Right renal pelvis (tissue), 4 donors: ENCODE measurements at regions not wholly inside any gene's neighbourhood (a gene's known extent, or its start where the extent isn't known, plus 50 kb on each side); places are given as distances from the start of the nearest gene placed in this dataset.
"Not testable (repeated sequence)": the region's sequence is repeated elsewhere in the genome, so short reads cannot be mapped to it uniquely, and the experiment has no call there.

Source experiments
- DNase-seq, 4 donors: peaks; one replicate each; pipeline ENCODE4 v3.0.0-alpha.2; 2013; ENCODE audit warnings: low read depth in 4 of 4, low spot score in 3 of 4, missing footprints in 1 of 4

DNA sequence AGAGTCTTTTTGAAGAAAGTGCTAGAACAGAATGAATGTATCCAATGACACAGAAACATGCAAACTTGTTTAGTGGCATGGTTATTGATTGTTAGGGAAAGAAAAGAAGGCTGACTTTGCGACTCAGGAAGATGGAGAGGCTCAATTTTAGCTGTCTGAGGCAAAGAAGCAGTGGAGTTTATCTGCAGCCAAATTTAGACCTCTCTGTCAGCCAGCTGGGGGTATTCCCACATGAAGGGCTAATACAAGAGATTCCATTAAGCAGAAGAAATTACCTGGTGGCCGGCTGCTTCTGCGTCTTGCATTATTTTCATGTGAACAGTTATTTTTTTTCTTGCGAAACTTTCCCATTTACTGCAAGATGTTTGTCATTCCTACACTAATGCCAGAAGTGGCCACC is 240.2 kb upstream of the NBEA start:
- no peak for DNase-seq

DNA sequence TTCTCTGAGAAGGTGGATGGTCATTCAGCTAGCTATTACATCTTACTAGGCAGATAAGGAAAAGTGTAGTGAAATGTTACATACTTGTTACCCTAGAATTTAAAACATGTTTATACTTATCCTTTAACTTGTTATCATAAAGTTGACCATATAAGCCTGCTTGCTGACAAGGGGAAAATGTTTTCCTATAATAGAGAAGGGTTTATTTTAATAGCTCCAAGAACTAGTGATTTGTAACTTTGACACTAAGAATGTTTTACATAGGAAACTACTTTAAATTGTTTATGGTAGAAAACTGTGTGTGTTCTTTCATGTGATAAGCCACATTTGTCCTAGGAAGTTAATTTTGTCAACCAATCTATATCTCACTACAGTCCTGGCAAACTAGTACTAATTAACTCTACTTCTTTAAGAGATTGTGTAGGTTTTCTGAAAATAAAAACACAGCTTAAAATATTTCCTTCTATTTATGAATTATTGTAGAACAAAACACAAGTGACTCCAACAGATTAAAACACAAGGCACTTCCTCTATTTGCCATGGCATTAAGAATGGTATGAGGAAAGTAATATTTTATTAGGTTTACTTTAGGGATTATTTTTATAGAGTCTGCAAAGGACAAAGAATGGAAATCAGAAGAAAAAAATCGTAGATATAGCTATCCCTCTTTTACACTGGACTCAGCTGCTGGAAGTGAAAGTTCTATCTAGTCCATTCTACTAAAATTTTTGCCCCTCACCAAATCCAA is 233.3 kb upstream of the NBEA start:
- DNase-seq, result peak in 1 of 4 donors; percentile 40

DNA sequence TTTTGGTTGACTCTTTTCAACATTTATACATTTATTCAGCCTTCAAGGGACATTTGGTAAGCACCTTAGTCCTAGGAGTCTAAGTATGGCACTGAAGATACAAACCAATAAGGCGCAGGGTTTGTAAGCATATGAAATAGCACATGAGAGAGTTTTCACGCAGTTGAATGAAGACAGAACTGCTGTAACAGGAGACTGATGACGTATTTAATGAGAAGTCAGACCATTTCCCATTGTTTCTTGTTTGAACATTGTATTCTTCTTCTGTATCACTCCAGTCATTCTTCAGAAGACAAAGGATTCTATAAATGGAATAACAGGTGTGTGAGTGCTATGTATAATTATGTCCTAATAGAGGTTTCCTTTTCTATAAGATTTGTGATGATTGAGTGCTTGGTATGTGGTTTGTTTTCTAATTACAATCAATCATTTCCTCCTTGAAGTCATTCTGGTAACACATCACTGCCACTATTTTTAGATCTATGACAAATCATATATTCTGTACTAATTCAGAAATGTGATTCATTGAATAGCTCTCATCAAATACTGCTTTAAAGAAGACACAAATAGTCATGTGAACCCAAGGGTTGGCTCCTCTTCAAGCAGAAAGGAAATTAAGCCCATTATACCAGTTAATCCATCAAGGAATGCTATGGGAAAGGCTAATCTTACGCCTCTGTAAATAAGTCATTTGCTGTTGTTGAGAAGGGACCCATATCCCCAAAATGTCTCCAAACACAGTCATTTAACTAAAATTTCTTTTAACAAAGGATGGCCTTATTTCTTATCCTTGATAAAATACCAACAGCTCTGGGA is 222.8 kb upstream of the NBEA start:
- no peak for DNase-seq

DNA sequence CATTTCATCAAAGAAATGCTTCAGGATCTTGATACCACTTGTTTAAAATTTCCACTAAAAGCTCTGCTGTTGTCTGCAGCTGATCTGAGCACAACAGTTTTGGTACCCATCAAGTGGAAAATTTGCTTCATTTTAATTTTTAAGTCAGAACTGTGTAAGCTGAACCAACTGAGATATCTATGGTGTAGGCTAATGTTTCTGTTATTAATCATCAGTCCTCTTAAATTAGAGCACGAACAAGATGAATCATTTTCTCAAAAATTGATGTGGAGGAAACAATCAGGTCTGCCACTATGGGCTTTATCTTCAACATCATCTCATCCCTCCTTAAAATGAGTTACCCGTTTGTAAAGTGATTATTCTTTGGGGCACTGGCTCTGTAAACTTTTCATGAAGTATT is 221.5 kb upstream of the NBEA start:
- DNase-seq, result no peak

DNA sequence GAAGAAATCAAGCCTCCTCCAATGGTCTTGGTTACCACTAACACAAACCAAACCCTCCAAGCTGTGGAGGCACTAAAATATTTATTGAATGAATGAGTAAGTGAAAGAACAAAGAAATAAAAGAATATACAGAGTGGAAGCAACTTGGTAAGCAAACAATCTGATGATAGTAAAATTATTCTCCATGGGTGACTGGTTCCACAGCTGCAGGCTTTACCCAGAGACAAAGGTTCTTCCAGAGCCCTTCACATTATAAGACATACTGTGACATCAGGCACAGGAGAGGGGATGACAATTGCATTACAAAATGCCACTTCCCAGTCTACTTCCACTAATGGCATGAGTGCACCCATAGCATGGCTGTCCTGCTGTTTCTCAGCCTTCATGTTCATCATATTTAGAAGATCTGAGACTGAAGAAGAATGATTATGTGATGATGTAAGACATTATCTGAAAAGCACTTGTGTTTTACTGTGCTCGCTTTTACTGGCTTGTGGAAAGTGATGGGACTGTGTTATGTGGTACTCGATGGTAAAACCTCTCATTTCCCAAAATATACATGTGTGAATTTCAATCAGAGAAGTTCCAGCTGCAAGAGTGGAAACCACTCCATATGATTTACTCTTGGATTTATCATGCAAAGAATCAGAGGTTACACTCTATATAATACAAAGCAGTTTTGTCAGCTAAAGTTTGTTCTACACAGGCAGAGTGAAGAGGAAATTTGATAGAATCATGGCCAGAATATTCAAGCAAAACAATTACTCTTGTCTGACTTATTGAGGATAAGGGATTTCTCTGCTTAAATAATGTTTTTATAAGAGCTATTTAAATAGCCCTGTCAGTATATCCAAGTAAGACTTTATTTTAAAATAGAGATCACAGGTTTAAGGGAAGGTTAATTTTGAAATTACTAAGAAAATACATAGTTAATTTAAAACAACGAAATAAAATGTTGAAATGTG is 220.2 kb upstream of the NBEA start:
- no peak for DNase-seq

DNA sequence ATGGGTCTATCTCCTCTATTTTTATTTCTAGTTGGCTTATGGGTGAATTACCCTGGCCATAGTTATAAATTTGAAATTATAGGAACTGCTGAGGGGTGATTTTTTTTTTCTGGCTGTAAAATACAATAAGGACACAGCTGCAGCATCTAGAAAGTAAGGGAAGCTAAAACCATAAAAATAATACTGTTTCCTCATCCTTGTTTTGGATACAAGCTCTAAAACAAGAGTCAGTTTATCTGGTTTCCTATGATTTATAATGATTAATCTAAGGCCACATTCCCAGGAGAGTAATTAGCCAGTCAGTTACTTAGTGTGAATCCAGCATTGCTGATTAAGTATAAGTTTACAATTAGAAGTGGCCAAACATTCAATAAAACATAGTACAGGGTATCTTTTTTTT is 219.1 kb upstream of the NBEA start:
- peak in 2 of 4 donors; percentile 38 to 44 for DNase-seq

DNA sequence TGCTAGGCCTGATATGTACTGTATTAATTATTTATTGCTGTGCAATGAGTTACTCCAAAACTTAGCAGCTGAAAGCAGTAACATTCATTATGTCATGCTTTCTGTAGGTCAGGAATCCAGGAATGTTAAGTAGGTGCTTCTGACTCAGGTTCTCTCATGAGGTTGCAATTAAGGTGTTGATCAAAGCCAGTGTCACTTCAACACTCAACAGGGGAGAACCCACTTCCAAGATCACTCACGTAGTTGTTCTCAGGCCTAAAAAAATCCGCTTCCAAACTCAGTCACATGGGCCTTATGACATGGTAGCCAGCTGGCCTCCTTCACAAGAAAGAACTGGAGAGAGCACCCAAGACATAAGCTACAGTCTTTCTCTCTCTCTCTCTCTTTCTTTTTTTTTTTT is 211.1 kb upstream of the NBEA start:
- DNase-seq, result no peak

DNA sequence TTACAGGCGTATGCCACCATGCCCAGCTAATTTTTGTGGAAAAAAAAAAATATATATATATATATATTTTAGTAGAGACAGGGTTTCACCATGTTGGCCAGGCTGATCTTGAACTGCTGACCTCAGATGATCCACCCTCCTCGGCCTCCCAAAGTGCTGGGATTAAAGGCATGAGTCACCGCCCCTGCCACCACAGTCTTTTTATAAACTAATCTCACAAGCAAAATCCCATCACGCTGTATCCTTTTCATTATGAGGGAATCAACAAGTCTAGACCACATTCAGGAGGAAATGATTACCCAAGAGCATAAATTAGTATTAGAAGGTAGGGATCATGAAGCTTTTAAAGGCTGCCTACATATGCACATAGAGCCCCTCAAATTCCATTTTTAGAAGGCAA is 210.6 kb upstream of the NBEA start:
- no peak for DNase-seq

DNA sequence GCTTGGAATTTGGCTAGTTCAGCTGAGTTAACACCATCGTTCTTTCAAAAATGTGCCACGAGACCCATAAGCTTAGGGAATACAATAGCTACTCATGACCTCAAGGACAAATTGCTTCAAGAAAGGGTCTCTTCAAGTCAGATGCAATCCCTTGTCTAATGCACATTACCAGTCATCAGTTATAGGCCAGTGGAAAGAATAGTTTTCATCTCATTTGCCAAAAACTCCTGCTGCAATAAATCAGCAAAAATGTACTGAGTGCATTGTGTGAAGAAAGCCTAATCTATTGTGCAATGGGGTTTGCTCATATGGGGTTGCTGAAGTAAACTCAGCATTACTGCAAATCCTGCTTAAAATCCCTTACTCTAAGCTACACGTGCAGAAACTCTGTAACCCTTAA is 208.3 kb upstream of the NBEA start:
- DNase-seq, result no peak

DNA sequence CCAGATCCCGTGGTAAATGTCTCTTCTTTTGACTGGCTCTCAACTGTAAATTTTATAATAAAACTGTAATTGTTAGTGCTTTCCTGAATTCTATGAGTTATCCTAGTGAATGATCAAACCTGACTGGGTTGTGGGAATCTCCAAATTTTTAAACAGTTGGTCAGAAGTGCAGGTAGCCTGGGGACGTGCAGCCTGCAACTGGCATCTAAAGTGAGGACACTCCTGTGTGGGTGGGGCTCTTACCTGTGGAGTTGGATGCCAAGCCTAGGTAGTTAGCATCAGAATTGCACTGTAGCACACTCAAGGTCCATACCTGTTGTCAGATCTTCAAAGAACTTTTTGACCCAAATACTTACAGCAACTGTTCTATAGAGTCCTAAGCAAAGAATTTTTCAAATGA is 207.1 kb upstream of the NBEA start:
- DNase-seq, result no peak

DNA sequence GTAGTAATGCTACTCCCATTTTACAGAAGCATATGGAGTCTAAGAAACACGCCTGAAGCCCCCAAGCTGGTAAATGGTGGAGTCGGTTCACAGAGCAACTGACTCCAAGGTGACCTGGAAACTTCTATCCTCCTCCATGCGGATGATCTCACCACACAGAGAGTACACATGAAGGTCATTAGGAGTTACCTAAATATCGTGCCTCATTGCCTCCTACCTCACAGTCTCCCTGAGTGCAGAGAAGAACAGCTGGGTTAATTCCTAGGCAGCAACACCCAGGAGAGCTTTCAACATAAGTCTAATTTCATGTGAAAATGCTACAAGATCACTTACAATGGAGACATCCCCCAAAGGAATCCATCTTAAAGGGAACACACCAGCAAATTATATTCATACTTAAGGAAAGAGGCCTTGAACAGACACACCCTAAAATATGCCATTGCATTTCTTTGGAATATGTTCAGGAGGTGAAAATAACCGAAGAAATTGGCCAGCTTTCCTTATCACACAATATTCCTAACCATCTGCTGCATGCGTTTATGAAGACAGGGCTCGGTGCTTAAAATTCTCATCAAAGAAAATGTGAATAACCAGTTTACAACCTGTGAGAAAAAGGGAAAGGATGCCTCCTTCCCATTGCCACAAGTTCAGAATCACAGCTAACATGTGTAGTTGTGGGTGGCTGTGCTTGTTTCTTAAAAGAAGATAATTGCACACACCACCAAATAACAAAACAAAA is 203.6 kb upstream of the NBEA start:
- DNase-seq, result no peak

DNA sequence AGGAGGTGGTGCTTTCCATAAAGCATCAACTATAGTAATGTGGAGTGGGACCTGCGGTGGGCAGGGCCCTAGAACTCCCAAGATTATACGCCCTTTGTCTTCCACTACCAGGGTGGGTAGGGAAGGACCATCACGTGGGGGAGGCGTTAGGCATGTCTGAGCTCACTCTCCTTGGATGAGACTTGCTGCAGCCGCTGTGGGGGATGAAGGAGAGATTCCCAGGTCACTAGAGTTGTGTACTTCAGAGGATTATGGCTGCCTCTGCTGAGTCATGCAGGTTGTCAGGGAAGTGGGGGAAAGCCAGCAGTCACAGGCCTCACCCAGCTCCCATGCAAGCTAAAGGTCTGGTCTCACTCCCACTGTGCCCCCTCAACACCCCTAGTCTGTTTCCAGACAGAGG is 195.0 kb upstream of the NBEA start:
- not testable (repeated sequence) for DNase-seq

DNA sequence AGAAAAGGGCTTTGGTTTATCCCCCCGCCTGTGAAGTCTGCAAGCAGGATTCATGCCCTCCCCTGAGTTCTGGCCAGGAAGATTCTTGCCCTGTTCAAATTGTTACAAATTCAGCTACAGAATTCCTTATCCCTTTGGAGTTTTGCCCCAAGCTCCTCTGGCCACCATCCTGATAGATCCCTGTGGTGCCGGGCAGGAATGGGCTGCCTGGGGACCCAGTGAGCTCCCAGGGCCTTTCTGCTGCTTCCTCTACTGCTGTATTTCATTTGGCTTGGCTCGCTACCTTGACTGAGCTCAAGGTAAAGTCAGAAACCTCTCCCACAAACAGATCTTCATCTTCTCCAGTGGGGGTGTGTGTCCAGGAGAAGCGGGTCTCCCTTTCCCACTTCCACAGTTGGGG is 194.6 kb upstream of the NBEA start:
- no peak for DNase-seq

DNA sequence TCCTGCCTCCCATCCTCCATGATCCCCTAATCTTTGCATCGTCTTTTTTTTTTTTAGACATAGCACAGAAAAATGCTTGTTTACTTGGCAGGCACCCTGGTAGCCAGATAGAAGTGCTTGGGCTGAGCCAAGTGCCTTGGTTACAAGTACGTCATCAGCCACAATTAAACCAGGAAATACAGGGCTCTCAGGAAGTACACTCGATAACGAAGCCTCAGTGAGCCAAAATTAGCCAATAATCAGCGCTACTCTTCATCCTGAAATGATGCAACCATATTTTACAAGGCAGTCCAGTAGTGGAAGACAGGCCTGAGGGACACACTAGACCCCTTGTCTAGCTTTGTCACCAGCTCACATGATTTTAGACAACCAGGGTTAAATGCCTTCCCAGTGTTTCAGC is 194.0 kb upstream of the NBEA start:
- no peak for DNase-seq

DNA sequence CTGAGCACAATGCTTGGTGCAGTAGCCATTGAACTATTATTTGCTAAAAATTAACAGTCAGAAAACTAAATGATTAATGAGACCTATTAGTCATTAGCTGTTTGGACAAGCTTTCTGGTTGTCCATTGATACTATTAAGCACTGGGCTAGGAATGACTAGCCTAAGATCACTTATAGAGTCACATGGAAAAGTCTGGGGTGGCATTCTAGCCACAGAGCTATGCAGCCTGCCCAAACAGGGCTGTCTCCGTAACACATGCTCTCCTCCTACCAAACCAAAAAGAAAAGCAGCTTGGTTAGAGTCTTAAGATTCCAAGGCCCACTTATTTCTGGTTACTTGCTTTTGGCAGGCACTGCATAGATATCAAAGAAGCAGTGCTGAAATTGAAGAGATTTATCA is 193.5 kb upstream of the NBEA start:
- DNase-seq, result no peak

DNA sequence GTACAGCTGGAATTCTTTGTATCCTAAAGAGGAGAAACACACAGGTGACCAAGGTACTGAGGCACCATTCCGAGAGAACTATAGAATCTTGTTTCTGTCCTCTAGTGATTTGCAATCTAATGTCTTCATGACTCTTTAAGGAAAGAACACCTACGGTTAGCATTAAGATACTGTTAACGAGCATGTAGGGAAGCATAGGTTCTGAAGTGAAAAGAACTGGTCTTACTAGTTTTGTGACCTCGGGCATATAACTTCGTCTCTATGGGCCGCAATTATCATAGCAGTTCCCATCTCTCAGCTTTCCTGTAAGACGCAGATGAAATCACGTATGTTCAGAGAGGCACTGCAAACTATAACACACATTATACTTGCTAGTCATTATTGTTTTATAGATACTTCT is 193.0 kb upstream of the NBEA start:
- no peak for DNase-seq

DNA sequence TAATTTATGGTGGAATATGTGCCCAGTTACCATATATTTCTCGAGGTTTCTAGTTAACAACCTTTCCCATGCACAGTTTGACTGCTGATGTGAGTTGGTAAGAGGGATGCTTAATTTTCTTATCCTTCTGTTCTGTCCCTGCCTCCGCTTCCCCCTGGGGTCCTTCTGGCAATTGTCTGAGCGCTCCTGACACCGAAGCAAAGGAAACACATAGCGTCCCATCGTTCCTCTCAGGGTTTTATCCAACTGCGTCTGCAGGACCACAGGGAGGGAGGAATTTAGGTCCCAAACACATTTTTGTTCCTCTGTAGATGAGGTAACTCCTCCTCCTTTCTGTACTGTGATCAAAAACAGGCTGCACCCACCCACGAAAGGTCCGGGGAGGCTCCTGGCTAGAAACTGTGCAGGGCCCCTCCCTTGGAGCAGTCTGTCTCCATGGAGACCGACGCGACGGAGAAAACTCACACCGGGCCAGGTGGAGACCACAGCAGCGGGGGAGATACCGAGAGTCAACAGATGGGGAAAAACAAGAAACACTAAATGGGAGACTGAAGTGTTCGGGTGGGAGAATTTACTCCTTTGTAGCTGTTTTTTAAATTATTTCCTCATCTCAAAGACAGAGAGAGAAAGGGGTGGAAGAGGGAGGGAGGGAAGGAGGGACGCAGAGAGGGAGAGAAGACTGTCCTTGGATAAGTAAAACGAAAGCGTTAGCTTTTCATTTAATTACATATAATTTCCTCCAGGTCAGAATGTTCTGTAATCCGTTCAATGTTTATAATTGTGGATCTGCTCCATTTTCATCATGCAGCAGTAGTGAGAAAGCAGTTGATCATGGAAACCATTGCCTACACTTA is 191.8 kb upstream of the NBEA start:
- peak in 3 of 4 donors; percentile 44 to 59 (median 46) for DNase-seq

DNA sequence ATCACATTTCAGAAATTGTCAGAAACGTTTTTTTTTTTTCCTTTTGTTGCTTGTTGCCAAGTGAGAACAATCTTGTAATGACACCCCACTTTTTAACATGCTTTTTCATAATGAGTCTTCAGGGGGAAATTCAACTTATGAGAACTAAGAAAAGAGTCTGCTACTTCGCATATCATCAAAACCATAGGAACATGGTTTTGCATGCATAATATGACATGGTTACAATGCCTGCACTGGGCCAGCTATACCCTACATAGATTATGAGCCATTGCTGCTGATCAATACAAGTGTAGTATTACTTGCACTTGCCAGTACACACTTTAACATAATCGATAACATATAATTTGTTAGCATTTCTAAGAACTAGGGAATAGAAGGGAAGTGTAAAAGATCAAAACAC is 191.0 kb upstream of the NBEA start:
- DNase-seq, result no peak

DNA sequence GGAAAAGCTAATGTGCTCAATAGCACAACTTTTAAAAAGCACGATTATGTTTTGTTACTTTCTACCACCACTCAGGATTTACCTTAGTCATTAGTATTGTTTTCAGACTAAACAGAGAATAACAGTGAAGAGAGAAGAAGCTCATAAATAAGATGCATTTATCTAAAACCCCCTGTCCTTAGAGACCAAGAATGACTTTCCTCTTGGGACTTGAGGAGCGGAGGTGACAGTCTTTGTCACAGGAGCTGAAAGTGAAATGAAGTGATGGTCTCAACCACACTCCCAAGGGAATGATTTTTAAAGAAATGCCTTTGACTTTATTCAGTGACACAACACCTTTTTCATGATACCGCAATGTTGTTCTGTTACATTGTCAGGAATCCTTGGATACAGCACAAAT is 190.6 kb upstream of the NBEA start:
- DNase-seq, result no peak
